Lung microvascular endothelial cell (primary cell): ENCODE measurements at regions not wholly inside any gene's neighbourhood (a gene's known extent, or its start where the extent isn't known, plus 50 kb on each side); places are given as distances from the start of the nearest gene placed in this dataset.

ENCODE experiments used
- DNase-seq, 2 donors: peaks; one replicate each; pipeline versions ENCODE4 v3.0.0 to v3.0.0-alpha.2; 2010; ENCODE audit warnings: low read depth in 2 of 2

- no peak for DNase-seq
Measured at GRCh38 chr3:64318668-64319271, 93.5 kb upstream of the PRICKLE2 start.

- no peak for DNase-seq
Measured at GRCh38 chr3:64318001-64318400, 92.7 kb upstream of the PRICKLE2 start.

- no peak for DNase-seq
Measured at GRCh38 chr3:64316971-64317370, 91.7 kb upstream of the PRICKLE2 start.

- DNase-seq: peak in 1 of 2 donors; percentile 34
Measured at GRCh38 chr3:64311424-64312061, 86.3 kb upstream of the PRICKLE2 start.

- DNase-seq: no peak
Measured at GRCh38 chr3:64308931-64309330, 83.7 kb upstream of the PRICKLE2 start.

GRCh38 chr3:64306745-64307144 is 81.5 kb upstream of the PRICKLE2 start:
- DNase-seq: no peak

- DNase-seq: no peak
Measured at GRCh38 chr3:64305731-64306130, 80.5 kb upstream of the PRICKLE2 start.

GRCh38 chr3:64304828-64305410 is 79.7 kb upstream of the PRICKLE2 start:
- DNase-seq: no peak

- no peak for DNase-seq
Measured at GRCh38 chr3:64303881-64304280, 78.6 kb upstream of the PRICKLE2 start.

GRCh38 chr3:64303401-64303800 is 78.1 kb upstream of the PRICKLE2 start:
- no peak for DNase-seq

GRCh38 chr3:64301476-64301875 is 76.2 kb upstream of the PRICKLE2 start:
- DNase-seq: no peak

- no peak for DNase-seq
Measured at GRCh38 chr3:64300790-64301423, 75.6 kb upstream of the PRICKLE2 start.

GRCh38 chr3:64299206-64299605 is 73.9 kb upstream of the PRICKLE2 start:
- no peak for DNase-seq

- no peak for DNase-seq
Measured at GRCh38 chr3:64297563-64297962, 72.3 kb upstream of the PRICKLE2 start.

GRCh38 chr3:64295594-64295993 is 70.3 kb upstream of the PRICKLE2 start:
- DNase-seq: peak in 1 of 2 donors; percentile 65

- no peak for DNase-seq
Measured at GRCh38 chr3:64294771-64295170, 69.5 kb upstream of the PRICKLE2 start.

- DNase-seq: no peak
Measured at GRCh38 chr3:64293121-64293520, 67.9 kb upstream of the PRICKLE2 start.

- DNase-seq: peak in 1 of 2 donors; percentile 17
Measured at GRCh38 chr3:64291956-64292355, 66.7 kb upstream of the PRICKLE2 start.

GRCh38 chr3:64291345-64291744 is 66.1 kb upstream of the PRICKLE2 start:
- peak; percentile 56 to 80 for DNase-seq

GRCh38 chr3:64290864-64291263 is 65.6 kb upstream of the PRICKLE2 start:
- no peak for DNase-seq

- peak in 1 of 2 donors; percentile 24 for DNase-seq
Measured at GRCh38 chr3:64290161-64290560, 64.9 kb upstream of the PRICKLE2 start.

GRCh38 chr3:64289622-64290021 is 64.4 kb upstream of the PRICKLE2 start:
- DNase-seq: no peak

- DNase-seq: no peak
Measured at GRCh38 chr3:64278625-64279024, 53.4 kb upstream of the PRICKLE2 start.
